22Rv1 (cell line): ENCODE measurements at regions not wholly inside any gene's neighbourhood (a gene's known extent, or its start where the extent isn't known, plus 50 kb on each side); places are given as distances from the start of the nearest gene placed in this dataset.

Source experiments
- CTCF ChIP-seq: fragments of 450-650 bp; IDR thresholded peaks from 2 replicates; pipeline ENCODE4 v1.5.1; 2017; ENCODE audit warnings: mild to moderate bottlenecking
- ZFX ChIP-seq: fragments of 450-650 bp; IDR thresholded peaks from 2 replicates; pipeline ENCODE4 v1.6.1; 2017; ENCODE audit warnings: antibody characterized with exemption, borderline replicate concordance

GRCh38 chr6:119527231-119527578 is 177.6 kb upstream of the MAN1A1 start:
- TF ChIP-seq CTCF: no peak
- no peak for TF ChIP-seq ZFX
